Gastrocnemius medialis (tissue), 4 donors: ENCODE measurements at regions not wholly inside any gene's neighbourhood (a gene's known extent, or its start where the extent isn't known, plus 50 kb on each side); places are given as distances from the start of the nearest gene placed in this dataset.

Experiments used
- ATAC-seq, 2 donors: fragments of 150-250 bp; one replicate each; pipeline ENCODE4 v1.9.1; 2016
- DNase-seq, 2 donors: peaks; one replicate each; pipeline ENCODE4 v3.0.0-alpha.2; 2019
- H3K27ac ChIP-seq, 4 donors: fragments of 200-600 bp; sonication (generic); 1 replicate in 1 of 4; 2 replicates in 3 of 4; pipeline ENCODE4 v1.5.1; 2016 to 2018; ENCODE audit warnings: mild to moderate bottlenecking in 2 of 4, moderate library complexity in 1 of 4
- H3K27me3 ChIP-seq, 3 donors: fragments of 200-600 bp; sonication (generic) in 2 of 3; 1 replicate in 1 of 3; 2 replicates in 2 of 3; pipeline versions ENCODE4 v1.5.1 to v1.6.0; 2016 to 2019; ENCODE audit warnings: mild to moderate bottlenecking in 1 of 3, moderate library complexity in 1 of 3
- H3K36me3 ChIP-seq, 2 donors: fragments of 200-600 bp; sonication (generic) in 1 of 2; one replicate each; pipeline ENCODE4 v1.5.1; 2017 to 2018
- H3K4me1 ChIP-seq, 2 donors: fragments of 200-600 bp; sonication (generic) in 1 of 2; one replicate each; pipeline ENCODE4 v1.5.1; 2016 to 2017; ENCODE audit warnings: mild to moderate bottlenecking in 2 of 2
- H3K4me3 ChIP-seq, 4 donors: fragments of 200-600 bp; sonication (generic) in 3 of 4; 1 replicate in 1 of 4; 2 replicates in 3 of 4; pipeline ENCODE4 v1.5.1; 2016 to 2019; ENCODE audit warnings: mild to moderate bottlenecking in 2 of 4
- H3K9me3 ChIP-seq, 3 donors: fragments of 200-600 bp; sonication (generic) in 2 of 3; 1 replicate in 1 of 3; 2 replicates in 2 of 3; pipeline ENCODE4 v1.5.1; 2016 to 2019
- CTCF ChIP-seq, 5 experiments: fragments of 450-650 bp in 3 of 5; fragments of 200-600 bp in 2 of 5; sonication (generic) in 2 of 5; IDR thresholded peaks in 4 of 5; conservative IDR thresholded peaks in 1 of 5; 1 replicate in 4 of 5; 2 replicates in 1 of 5; pipeline ENCODE4 v1.5.1; 2016 to 2019; ENCODE audit warnings: antibody characterized with exemption in 5 of 5, mild to moderate bottlenecking in 3 of 5, moderate library complexity in 3 of 5
- POLR2A ChIP-seq, 2 donors: fragments of 450-650 bp; IDR thresholded peaks; one replicate each; pipeline ENCODE4 v1.6.1; 2017; ENCODE audit warnings: antibody characterized with exemption in 2 of 2, mild to moderate bottlenecking in 2 of 2, moderate library complexity in 2 of 2
- in situ Hi-C, 4 donors: fragments of 200-750 bp; cut with MboI; loops; one replicate each; pipeline versions ENCODE4 v1.15.0 to v1.8.0; 2017; ENCODE audit warnings: low sequenced_read_pairs in 4 of 4
- intact Hi-C: fragments of 100-400 bp; cut with DNase I; formaldehyde crosslinking; loops from one replicate; pipeline ENCODE4 v1.15.1; 2023; ENCODE audit warnings: low total_unique reads

- no peak for TF ChIP-seq POLR2A (IDR thresholded peaks at IDR 0.05)
- no peak for TF ChIP-seq CTCF (IDR thresholded peaks at IDR 0.05 in 4 of 5, conservative IDR thresholded peaks at IDR 0.05 in 1 of 5)
- Histone ChIP-seq H3K4me1 (no peaks in the 10 kb centered on the region), H3K27me3 (no peaks in the 10 kb centered on the region), H3K9me3 (no peaks in the 10 kb centered on the region), H3K36me3 (no peaks in the 10 kb centered on the region), H3K27ac (no peak overlapping the region), H3K4me3 (no peak overlapping the region)
- in situ Hi-C loops, result no loop called here
- DNase-seq (no peak), ATAC-seq (no peak)
- intact Hi-C loops, result no loop called here
Measured at GRCh38 chr12:59014885-59015284, 94.6 kb upstream of the LRIG3 start.

- intact Hi-C loops, result no loop called here
- Histone ChIP-seq H3K36me3 (no peaks in the 10 kb centered on the region), H3K4me1 (no peaks in the 10 kb centered on the region), H3K27me3 (no peaks in the 10 kb centered on the region), H3K4me3 (no peak overlapping the region), H3K27ac (no peak overlapping the region), H3K9me3 (no peaks in the 10 kb centered on the region)
- ATAC-seq (no peak), DNase-seq (no peak)
- TF ChIP-seq CTCF (IDR thresholded peaks at IDR 0.05 in 4 of 5, conservative IDR thresholded peaks at IDR 0.05 in 1 of 5), result no peak
- TF ChIP-seq POLR2A (IDR thresholded peaks at IDR 0.05), result no peak
- in situ Hi-C loops, result no loop called here
Measured at GRCh38 chr12:59010941-59011340, 90.6 kb upstream of the LRIG3 start.

GRCh38 chr12:59010118-59010517 is 89.8 kb upstream of the LRIG3 start:
- ATAC-seq, result no peak
- Histone ChIP-seq H3K36me3 (no peaks in the 10 kb centered on the region), H3K27me3 (no peaks in the 10 kb centered on the region), H3K4me3 (no peak overlapping the region), H3K27ac (no peak overlapping the region), H3K4me1 (peaks cover 0 to 5% of the 10 kb centered on the region in 2 donors), H3K9me3 (no peaks in the 10 kb centered on the region)
- DNase-seq, result no peak
- TF ChIP-seq CTCF (IDR thresholded peaks at IDR 0.05 in 4 of 5, conservative IDR thresholded peaks at IDR 0.05 in 1 of 5) (no peak), POLR2A (IDR thresholded peaks at IDR 0.05) (no peak)
- in situ Hi-C loops, result no loop called here
- intact Hi-C loops, result no loop called here

GRCh38 chr12:59007620-59008019 is 87.3 kb upstream of the LRIG3 start:
- in situ Hi-C loops, result no loop called here
- Histone ChIP-seq H3K4me1 (peaks cover 0 to 5% of the 10 kb centered on the region in 2 donors), H3K27me3 (no peaks in the 10 kb centered on the region), H3K4me3 (no peak overlapping the region), H3K27ac (no peak overlapping the region), H3K36me3 (no peaks in the 10 kb centered on the region), H3K9me3 (no peaks in the 10 kb centered on the region)
- TF ChIP-seq CTCF (IDR thresholded peaks at IDR 0.05 in 4 of 5, conservative IDR thresholded peaks at IDR 0.05 in 1 of 5) (no peak), POLR2A (IDR thresholded peaks at IDR 0.05) (no peak)
- DNase-seq, result no peak
- intact Hi-C loops, result no loop called here
- ATAC-seq, result no peak
